ENCODE measurements at regions not wholly inside any gene's neighbourhood (a gene's known extent, or its start where the extent isn't known, plus 50 kb on each side); places are given as distances from the start of the nearest gene placed in this dataset.

DNA sequence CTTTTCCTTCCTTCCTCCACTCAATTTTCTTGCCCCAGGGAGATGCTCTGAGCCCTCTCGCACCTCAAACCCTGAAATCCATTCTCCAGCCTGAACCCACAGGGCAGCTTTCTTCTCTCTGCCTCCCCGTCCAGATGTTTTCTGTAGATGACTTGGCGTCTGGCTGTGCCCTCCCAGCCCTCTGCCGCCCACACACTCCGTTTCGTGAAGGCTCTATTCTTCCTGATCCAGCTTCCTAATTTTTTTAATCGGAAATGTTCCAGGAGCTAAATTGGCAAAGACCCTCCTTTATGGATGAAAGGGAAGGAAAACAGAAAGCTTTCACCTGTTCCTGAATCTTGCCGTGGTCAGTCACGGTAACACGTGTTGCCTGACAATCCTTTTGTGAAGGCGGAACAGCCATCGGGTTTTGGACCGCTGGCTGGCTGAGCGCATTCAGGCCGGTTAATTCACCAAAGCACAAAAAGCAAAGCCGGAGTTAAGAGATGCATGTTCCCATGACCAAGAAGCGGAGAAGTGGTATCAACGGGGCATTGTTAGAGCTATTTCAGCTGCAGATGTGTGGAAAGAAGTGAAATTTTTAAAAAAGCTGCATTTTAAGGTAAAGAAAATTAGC, 70.2 kb upstream of the FBRSL1 start:
- Histone ChIP-seq H3K36me3 (ENCODE audit: low read depth) (no peaks in the 10 kb centered on the region), H3K4me3 (no peak overlapping the region), H3K4me2 (no peak overlapping the region), H3F3A (ENCODE audit: insufficient read depth, low read depth) (no peaks in the 10 kb centered on the region; the same call in 1 of the 2 replicates), H3K9me3 (ENCODE audit: insufficient read depth, low read depth) (no peaks in the 10 kb centered on the region), H3K79me2 (ENCODE audit: low read depth) (no peaks in the 10 kb centered on the region), H2AFZ (no peak overlapping the region), H3K9me2 (ENCODE audit: insufficient read depth) (no peaks in the 10 kb centered on the region), H3K4me1 (replicated peaks; ENCODE audit: insufficient read depth) (no peaks in the 10 kb centered on the region), H3K27ac (no peak overlapping the region), H3K27me3 (ENCODE audit: insufficient read depth, low read depth) (peaks cover 91% of the 10 kb centered on the region), H4K20me1 (ENCODE audit: insufficient read depth) (no peaks in the 10 kb centered on the region; the same call in 1 of the 2 replicates)
- BruUV-seq (replicated peaks): no TSS peak
- ChIA-PET POLR2A (ENCODE audit: unreplicated experiment) (no interaction called here), CTCF (interaction anchor here (0.6 kb wide), 1 partner anchor 27 kb away, joined by 7 read pairs; no protein-coding TSS in a partner anchor)
- no peak for DNase-seq
- intact Hi-C loops (cut with micrococcal nuclease; ENCODE audit: unreplicated experiment): no loop called here
- no peak for TF ChIP-seq CTCF (conservative IDR thresholded peaks at IDR 0.05)
- TF ChIP-seq EZH2 (IDR thresholded peaks at IDR 0.05; ENCODE audit: low read depth): no peak

DNA sequence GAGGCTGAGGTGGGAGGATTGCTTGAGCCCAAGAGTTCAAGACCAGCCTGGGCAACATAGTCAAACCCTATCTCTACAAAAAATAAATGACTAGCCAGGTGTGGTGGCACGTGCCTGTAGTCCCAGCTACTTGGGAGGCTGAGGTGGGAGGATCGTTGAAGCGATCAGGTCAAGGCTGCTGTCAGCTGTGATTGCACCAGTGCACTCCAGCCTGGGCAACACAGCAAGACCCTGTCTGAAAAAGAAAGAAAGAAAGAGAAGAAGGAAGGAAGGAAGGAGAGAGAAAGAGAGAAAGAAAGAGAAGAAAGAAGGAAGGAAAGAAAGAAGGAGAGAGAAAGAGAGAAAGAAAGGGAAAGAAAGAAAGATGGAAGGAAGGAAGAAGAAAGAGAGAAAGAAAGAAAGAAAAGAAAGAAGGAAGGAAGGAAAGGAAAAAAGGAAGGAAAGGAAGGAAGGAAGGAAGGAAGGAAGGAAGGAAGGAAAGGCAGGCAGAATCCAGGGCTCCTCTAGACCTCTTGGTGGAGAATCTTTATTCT, 71.5 kb upstream of the FBRSL1 start:
- TF ChIP-seq EZH2 (IDR thresholded peaks at IDR 0.05; ENCODE audit: low read depth) (no peak), CTCF (conservative IDR thresholded peaks at IDR 0.05) (no peak)
- Histone ChIP-seq H2AFZ (no peak overlapping the region), H3K36me3 (ENCODE audit: low read depth) (no peaks in the 10 kb centered on the region), H3F3A (ENCODE audit: insufficient read depth, low read depth) (no peaks in the 10 kb centered on the region; the same call in 1 of the 2 replicates), H3K79me2 (ENCODE audit: low read depth) (no peaks in the 10 kb centered on the region), H3K27me3 (ENCODE audit: insufficient read depth, low read depth) (peaks cover 83% of the 10 kb centered on the region), H3K9me2 (ENCODE audit: insufficient read depth) (no peaks in the 10 kb centered on the region), H3K27ac (no peak overlapping the region), H3K4me2 (no peak overlapping the region), H3K4me1 (replicated peaks; ENCODE audit: insufficient read depth) (no peaks in the 10 kb centered on the region), H3K9me3 (ENCODE audit: insufficient read depth, low read depth) (no peaks in the 10 kb centered on the region), H4K20me1 (ENCODE audit: insufficient read depth) (no peaks in the 10 kb centered on the region; the same call in 1 of the 2 replicates), H3K4me3 (no peak overlapping the region)
- CTCF ChIA-PET: no interaction called here
- intact Hi-C loops (cut with micrococcal nuclease; ENCODE audit: unreplicated experiment): no loop called here
- no peak for DNase-seq
- POLR2A ChIA-PET (ENCODE audit: unreplicated experiment): no interaction called here
- no TSS peak for BruUV-seq (replicated peaks)

DNA sequence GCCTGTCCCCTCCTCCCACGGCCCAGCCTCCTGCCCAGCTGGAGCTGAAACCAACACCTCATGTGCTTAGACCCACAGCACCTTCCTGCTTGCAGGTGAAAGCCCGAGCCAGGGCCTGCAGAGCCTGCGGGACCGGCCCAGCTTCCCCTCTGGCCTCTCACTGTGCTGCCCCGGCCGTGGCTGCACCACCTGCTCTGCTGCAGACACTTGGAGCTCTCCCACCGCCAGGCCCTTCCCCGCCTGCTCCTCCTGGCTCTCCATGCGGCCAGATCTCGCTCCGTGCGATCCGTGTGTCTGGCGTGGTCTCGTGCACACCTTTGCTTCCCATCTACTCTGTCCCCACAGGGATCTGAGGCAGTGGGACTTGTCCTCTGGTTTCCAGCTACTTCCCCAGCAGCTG, 72.2 kb upstream of the FBRSL1 start:
- Histone ChIP-seq H3K9me2 (ENCODE audit: insufficient read depth) (no peaks in the 10 kb centered on the region), H3K4me2 (no peak overlapping the region), H3K4me3 (no peak overlapping the region), H4K20me1 (ENCODE audit: insufficient read depth) (no peaks in the 10 kb centered on the region; the same call in 1 of the 2 replicates), H3K27ac (no peak overlapping the region), H3K36me3 (ENCODE audit: low read depth) (no peaks in the 10 kb centered on the region), H3K9me3 (ENCODE audit: insufficient read depth, low read depth) (no peaks in the 10 kb centered on the region), H2AFZ (no peak overlapping the region), H3K27me3 (ENCODE audit: insufficient read depth, low read depth) (peaks cover 75% of the 10 kb centered on the region), H3F3A (ENCODE audit: insufficient read depth, low read depth) (no peaks in the 10 kb centered on the region), H3K79me2 (ENCODE audit: low read depth) (no peaks in the 10 kb centered on the region), H3K4me1 (replicated peaks; ENCODE audit: insufficient read depth) (no peaks in the 10 kb centered on the region)
- TF ChIP-seq CTCF (conservative IDR thresholded peaks at IDR 0.05): no peak
- TF ChIP-seq EZH2 (IDR thresholded peaks at IDR 0.05; ENCODE audit: low read depth): no peak
- no TSS peak for BruUV-seq (replicated peaks)
- intact Hi-C loops (cut with micrococcal nuclease; ENCODE audit: unreplicated experiment): no loop called here
- DNase-seq: no peak
- CTCF ChIA-PET: no interaction called here
- POLR2A ChIA-PET (ENCODE audit: unreplicated experiment): no interaction called here
